Colonic mucosa (tissue), 4 donors: ENCODE measurements at regions not wholly inside any gene's neighbourhood (a gene's known extent, or its start where the extent isn't known, plus 50 kb on each side); places are given as distances from the start of the nearest gene placed in this dataset.

Experiments used
- DNase-seq: peaks from one replicate; pipeline ENCODE4 v3.0.0-alpha.2; 2020
- H3K27ac ChIP-seq: fragments of 200-600 bp; one replicate; pipeline ENCODE4 v1.8.0; 2021
- H3K27me3 ChIP-seq: fragments of 200-600 bp; one replicate; pipeline ENCODE4 v1.8.0; 2021
- H3K36me3 ChIP-seq: fragments of 200-600 bp; one replicate; pipeline ENCODE4 v1.8.0; 2021
- H3K4me1 ChIP-seq: fragments of 200-600 bp; one replicate; pipeline ENCODE4 v1.8.0; 2021; ENCODE audit warnings: mild to moderate bottlenecking
- H3K4me3 ChIP-seq: fragments of 200-600 bp; one replicate; pipeline ENCODE4 v1.8.0; 2021
- H3K9ac ChIP-seq, 2 donors: one replicate each; pipeline ENCODE4 v1.7.0; 2013; ENCODE audit warnings: control low read depth in 2 of 2, low read depth in 2 of 2, low read length in 2 of 2
- H3K9me3 ChIP-seq: fragments of 200-600 bp; one replicate; pipeline ENCODE4 v1.8.0; 2021
- intact Hi-C: fragments of 100-400 bp; cut with DNase I; formaldehyde crosslinking; loops from one replicate; pipeline ENCODE4 v1.14.1; 2022
- TF ChIP-seq, protein P1 (sequence below): fragments of 200-600 bp; IDR thresholded peaks from one replicate; pipeline ENCODE4 v1.8.0; 2022; ENCODE audit warnings: antibody characterized with exemption, mild to moderate bottlenecking
- donor health status: healthy.
- donor health status: DM: no; HTN: no; CAD: no.
- donor health status: DM: no; HTN: no; CAD: no.

DNA sequence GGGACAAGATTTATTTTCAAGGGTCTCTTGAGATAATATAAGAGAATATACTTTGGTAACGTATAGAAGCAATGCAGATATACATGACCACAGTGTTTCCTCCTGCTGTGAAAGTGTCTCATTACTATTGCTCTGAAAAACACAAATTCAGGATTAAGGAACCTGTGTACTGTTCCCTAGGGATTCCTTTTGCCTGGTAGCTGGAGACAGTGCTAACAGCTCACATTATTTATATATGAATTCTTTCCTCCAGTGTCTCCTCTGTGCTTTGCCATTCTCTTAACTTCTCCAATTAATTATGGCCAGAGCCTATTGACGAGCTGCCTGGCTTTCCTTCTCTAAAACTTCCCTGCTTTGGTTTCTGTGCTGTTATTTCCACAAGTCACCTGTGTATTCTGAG is 235.4 kb downstream of the OTOL1 start:
- Histone ChIP-seq H3K9ac (no peak overlapping the region), H3K36me3 (no peaks in the 10 kb centered on the region), H3K4me3 (no peak overlapping the region), H3K27ac (no peak overlapping the region), H3K27me3 (no peaks in the 10 kb centered on the region), H3K4me1 (no peaks in the 10 kb centered on the region), H3K9me3 (no peaks in the 10 kb centered on the region)
- DNase-seq = no peak
- intact Hi-C loops = no loop called here
- TF ChIP-seq, protein P1, sequence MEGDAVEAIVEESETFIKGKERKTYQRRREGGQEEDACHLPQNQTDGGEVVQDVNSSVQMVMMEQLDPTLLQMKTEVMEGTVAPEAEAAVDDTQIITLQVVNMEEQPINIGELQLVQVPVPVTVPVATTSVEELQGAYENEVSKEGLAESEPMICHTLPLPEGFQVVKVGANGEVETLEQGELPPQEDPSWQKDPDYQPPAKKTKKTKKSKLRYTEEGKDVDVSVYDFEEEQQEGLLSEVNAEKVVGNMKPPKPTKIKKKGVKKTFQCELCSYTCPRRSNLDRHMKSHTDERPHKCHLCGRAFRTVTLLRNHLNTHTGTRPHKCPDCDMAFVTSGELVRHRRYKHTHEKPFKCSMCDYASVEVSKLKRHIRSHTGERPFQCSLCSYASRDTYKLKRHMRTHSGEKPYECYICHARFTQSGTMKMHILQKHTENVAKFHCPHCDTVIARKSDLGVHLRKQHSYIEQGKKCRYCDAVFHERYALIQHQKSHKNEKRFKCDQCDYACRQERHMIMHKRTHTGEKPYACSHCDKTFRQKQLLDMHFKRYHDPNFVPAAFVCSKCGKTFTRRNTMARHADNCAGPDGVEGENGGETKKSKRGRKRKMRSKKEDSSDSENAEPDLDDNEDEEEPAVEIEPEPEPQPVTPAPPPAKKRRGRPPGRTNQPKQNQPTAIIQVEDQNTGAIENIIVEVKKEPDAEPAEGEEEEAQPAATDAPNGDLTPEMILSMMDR = no peak

DNA sequence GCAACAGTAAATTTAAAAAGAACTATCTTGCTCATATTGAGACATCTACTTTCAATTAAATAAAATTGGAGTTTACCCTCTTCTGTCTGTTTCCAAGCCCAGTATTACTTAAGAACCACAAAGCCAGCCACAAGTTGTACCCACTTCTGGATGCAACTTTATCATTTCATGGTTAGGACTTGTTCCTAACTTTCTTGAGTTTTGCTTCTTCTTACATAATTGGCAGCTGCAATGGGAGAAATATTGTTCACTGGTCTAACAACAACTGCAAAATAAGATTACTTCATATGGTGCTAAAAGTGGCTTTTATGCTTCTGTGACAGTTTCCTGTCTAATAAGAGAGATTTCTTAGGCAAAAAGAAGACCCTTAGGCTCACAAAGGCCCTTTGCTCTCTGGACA is 240.6 kb downstream of the OTOL1 start:
- intact Hi-C loops = no loop called here

DNA sequence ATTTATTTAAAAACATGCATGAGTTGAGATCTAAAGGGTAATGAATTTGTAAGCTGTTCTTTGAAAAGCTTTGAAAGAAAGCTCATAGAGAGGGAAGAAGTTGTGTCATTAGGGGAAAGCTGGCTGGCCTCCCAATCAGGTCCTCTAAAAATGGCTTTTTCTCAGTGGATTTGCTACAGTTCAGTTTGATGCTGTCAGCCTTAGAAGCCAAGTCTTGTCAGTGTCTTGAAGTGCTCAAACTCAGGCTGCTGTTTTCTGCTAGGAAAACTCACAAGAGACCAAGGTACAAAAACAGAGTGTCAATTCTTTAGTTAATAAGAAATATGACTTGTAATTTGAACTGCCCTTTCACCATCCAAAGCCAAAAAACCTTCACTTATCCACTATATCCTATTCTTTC is 243.8 kb downstream of the OTOL1 start:
- no peak for DNase-seq
- intact Hi-C loops = no loop called here
- Histone ChIP-seq H3K9ac (no peak overlapping the region), H3K9me3 (no peaks in the 10 kb centered on the region), H3K4me3 (no peak overlapping the region), H3K27ac (no peak overlapping the region), H3K36me3 (no peaks in the 10 kb centered on the region), H3K4me1 (no peaks in the 10 kb centered on the region), H3K27me3 (no peaks in the 10 kb centered on the region)
- TF ChIP-seq, protein P1 = no peak

More for the DNA sequence above, 240.6 kb downstream of the OTOL1 start:
- DNase-seq = no peak
- H3K27ac ChIP-seq = no peak overlapping the region
- H3K9ac ChIP-seq = no peak overlapping the region
- H3K4me3 ChIP-seq = no peak overlapping the region
- no peaks in the 10 kb centered on the region for H3K36me3 ChIP-seq
- no peaks in the 10 kb centered on the region for H3K9me3 ChIP-seq
- H3K27me3 ChIP-seq = no peaks in the 10 kb centered on the region
- TF ChIP-seq, protein P1 = no peak
- no peaks in the 10 kb centered on the region for H3K4me1 ChIP-seq

DNA sequence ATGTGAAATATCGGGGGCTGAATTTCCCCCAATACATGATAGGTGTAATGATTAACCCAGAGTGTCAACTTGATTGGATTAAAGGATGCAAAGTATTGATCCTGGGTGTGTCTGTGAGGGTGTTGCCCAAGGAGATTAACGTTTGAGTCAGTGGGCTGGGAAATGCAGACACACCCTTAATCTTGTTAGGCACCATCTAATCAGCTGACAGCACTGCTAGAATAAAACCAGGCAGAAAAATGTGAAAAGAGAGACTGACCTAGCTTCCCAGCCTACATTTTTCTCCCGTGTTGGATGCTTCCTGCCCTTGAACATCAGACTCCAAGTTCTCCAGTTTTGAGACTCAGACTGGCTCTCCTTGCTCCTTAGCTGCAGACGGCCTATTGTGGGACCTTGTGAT is 247.8 kb downstream of the OTOL1 start:
- no peaks in the 10 kb centered on the region for H3K9me3 ChIP-seq
- H3K4me1 ChIP-seq = no peaks in the 10 kb centered on the region
- no peaks in the 10 kb centered on the region for H3K36me3 ChIP-seq
- intact Hi-C loops = no loop called here
- H3K4me3 ChIP-seq = no peak overlapping the region
- H3K27me3 ChIP-seq = no peaks in the 10 kb centered on the region
- no peak overlapping the region for H3K9ac ChIP-seq
- TF ChIP-seq, protein P1 = no peak
- DNase-seq = no peak
- no peak overlapping the region for H3K27ac ChIP-seq

DNA sequence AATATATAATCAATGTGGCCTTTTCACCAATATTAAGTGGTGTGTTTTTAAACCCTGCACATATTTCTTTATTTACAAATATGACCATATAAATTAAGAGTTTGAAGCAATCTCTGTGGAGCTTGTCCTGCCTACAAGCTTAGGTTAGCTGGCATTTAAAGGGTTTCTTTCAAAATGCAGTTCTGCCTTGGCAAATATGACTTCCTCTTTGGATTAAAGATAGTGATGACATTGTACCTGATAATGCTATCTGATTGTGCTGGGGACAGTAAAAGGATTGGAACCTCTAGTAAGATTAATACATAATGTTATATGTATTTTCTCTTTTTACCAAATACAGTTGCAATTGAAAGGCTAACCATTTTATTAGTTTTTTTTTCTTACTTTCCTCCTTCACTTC is 249.1 kb downstream of the OTOL1 start:
- intact Hi-C loops = no loop called here
- TF ChIP-seq, protein P1 = no peak
- Histone ChIP-seq H3K27me3 (no peaks in the 10 kb centered on the region), H3K4me3 (no peak overlapping the region), H3K9ac (no peak overlapping the region), H3K4me1 (no peaks in the 10 kb centered on the region), H3K27ac (no peak overlapping the region), H3K36me3 (no peaks in the 10 kb centered on the region), H3K9me3 (no peaks in the 10 kb centered on the region)
- DNase-seq = no peak

DNA sequence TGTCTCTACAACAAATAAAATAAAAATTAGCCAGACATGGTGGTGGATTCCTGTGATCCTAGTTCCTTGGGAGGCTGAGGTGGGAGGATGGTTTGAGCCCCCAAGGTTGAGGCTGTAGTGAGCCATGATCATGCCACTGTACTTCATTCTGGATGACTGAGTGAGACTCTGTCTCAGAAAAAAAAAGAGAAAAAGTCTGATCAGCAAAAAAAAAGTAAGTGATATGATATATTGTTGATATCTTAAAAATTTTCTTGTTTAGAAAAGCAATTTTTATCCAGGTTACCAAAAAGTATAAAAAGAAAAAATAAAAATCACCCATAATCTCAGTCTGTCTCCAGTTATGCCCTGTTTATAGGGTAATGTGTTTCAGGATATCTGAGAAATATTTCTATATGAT is 251.4 kb downstream of the OTOL1 start:
- H3K9ac ChIP-seq = no peak overlapping the region
- H3K9me3 ChIP-seq = no peaks in the 10 kb centered on the region
- intact Hi-C loops = no loop called here
- H3K4me1 ChIP-seq = no peaks in the 10 kb centered on the region
- no peaks in the 10 kb centered on the region for H3K36me3 ChIP-seq
- H3K27ac ChIP-seq = no peak overlapping the region
- TF ChIP-seq, protein P1 = no peak
- no peak for DNase-seq
- no peaks in the 10 kb centered on the region for H3K27me3 ChIP-seq
- H3K4me3 ChIP-seq = no peak overlapping the region
